SU-DHL-6 (cell line): ENCODE measurements at regions not wholly inside any gene's neighbourhood (a gene's known extent, or its start where the extent isn't known, plus 50 kb on each side); places are given as distances from the start of the nearest gene placed in this dataset.

Experiments used
- H2AFZ ChIP-seq: fragments of 200-600 bp; sonication (generic); 2 replicates; pipeline ENCODE4 v1.6.1; 2014; ENCODE audit warnings: low read depth, mild to moderate bottlenecking, moderate library complexity, mixed read lengths, antibody characterized with exemption, low read length; ENCODE audit not compliant: severe bottlenecking
- H3F3A ChIP-seq: fragments of 200-600 bp; shearing (Covaris generic); 2 replicates; pipeline ENCODE4 v1.6.0; 2016; ENCODE audit warnings: antibody characterized with exemption, mild to moderate bottlenecking; ENCODE audit not compliant: insufficient read depth
- H3K27ac ChIP-seq: fragments of 200-600 bp; sonication (generic); 2 replicates; pipeline ENCODE4 v1.5.1; 2016; ENCODE audit warnings: low read depth, mild to moderate bottlenecking, low read length, moderate library complexity, mixed read lengths
- H3K27me3 ChIP-seq: fragments of 200-600 bp; sonication (generic), shearing (Covaris generic); 2 replicates; pipeline ENCODE4 v1.6.0; 2014; ENCODE audit warnings: mild to moderate bottlenecking, low read length
- H3K36me3 ChIP-seq: fragments of 200-600 bp; sonication (generic); 2 replicates; pipeline ENCODE4 v1.6.1; 2014; ENCODE audit warnings: mild to moderate bottlenecking, low read length, mixed read lengths
- H3K4me2 ChIP-seq: fragments of 300-600, 200-600 bp; shearing (Covaris generic), sonication (generic); 2 replicates; pipeline ENCODE4 v1.6.0; 2014; ENCODE audit warnings: low read length, low read depth, mild to moderate bottlenecking; ENCODE audit not compliant: poor library complexity, severe bottlenecking
- H3K4me3 ChIP-seq: fragments of 200-600 bp; sonication (generic); 2 replicates; pipeline ENCODE4 v1.5.1; 2014; ENCODE audit warnings: antibody characterized with exemption, low read length, mild to moderate bottlenecking, mixed read lengths; ENCODE audit not compliant: insufficient read depth, poor library complexity, severe bottlenecking
- H3K79me2 ChIP-seq: fragments of 200-600 bp; sonication (generic); 2 replicates; pipeline ENCODE4 v1.6.1; 2014; ENCODE audit warnings: mild to moderate bottlenecking, low read length, moderate library complexity; ENCODE audit not compliant: insufficient read depth
- H3K9ac ChIP-seq: fragments of 200-600 bp; sonication (generic); 2 replicates; pipeline ENCODE4 v1.7.0; 2014; ENCODE audit warnings: mild to moderate bottlenecking, low read length
- H3K9me2 ChIP-seq: fragments of 200-600 bp; sonication (generic); replicated peaks from 2 replicates; pipeline ENCODE4 v1.6.1; 2014; ENCODE audit warnings: low read length; ENCODE audit not compliant: insufficient read depth
- H3K9me3 ChIP-seq: fragments of 200-600 bp; sonication (generic); 2 replicates; pipeline ENCODE4 v1.6.1; 2014; ENCODE audit warnings: low read length, mixed read lengths; ENCODE audit not compliant: insufficient read depth
- H4K20me1 ChIP-seq: fragments of 200-600 bp; sonication (generic); 2 replicates; pipeline ENCODE4 v1.6.1; 2014; ENCODE audit warnings: low read depth, mild to moderate bottlenecking, antibody characterized with exemption, low read length, moderate library complexity, mixed read lengths
- EZH2phosphoT487 ChIP-seq: fragments of 200-600 bp; sonication (generic), shearing (Covaris generic); conservative IDR thresholded peaks from 2 replicates; pipeline ENCODE4 v1.6.1; 2018; ENCODE audit warnings: mild to moderate bottlenecking, antibody characterized with exemption, low read length, moderate library complexity, mixed read lengths
- TF ChIP-seq, protein P1 (sequence below): fragments of 200-600 bp; sonication (generic); IDR thresholded peaks from one replicate; pipeline ENCODE4 v1.5.1; 2017; ENCODE audit warnings: antibody characterized with exemption, mild to moderate bottlenecking, low read length, moderate library complexity; ENCODE audit not compliant: insufficient read depth, poor library complexity, severe bottlenecking

DNA sequence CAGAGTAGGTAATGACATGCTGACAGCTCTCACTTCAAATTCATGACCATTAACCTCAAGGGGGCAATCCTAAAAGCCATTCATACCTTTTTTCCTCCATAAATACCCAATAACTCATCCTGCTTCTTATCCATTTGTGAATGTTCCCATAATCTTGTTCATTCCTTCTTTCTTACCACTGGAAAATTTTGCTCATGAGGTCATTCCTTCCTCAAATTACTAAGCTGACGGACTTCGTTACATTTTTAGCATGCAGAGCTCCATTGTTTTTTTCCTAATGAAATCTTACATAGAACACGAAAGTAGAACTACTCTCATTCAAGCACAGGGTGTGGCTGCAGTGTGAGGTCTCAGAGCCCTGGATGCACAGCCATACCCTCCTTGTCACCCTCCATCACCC, 276.5 kb upstream of the DPYD start:
- H3K27me3 ChIP-seq: no peaks in the 10 kb centered on the region
- no peak overlapping the region for H3K4me2 ChIP-seq
- no peaks in the 10 kb centered on the region for H3K9me2 ChIP-seq
- H3K4me3 ChIP-seq: no peak overlapping the region
- no peak overlapping the region for H2AFZ ChIP-seq
- H3K27ac ChIP-seq: no peak overlapping the region
- H3K36me3 ChIP-seq: no peaks in the 10 kb centered on the region
- no peaks in the 10 kb centered on the region for H4K20me1 ChIP-seq
- H3F3A ChIP-seq: no peaks in the 10 kb centered on the region
- TF ChIP-seq, protein P1, sequence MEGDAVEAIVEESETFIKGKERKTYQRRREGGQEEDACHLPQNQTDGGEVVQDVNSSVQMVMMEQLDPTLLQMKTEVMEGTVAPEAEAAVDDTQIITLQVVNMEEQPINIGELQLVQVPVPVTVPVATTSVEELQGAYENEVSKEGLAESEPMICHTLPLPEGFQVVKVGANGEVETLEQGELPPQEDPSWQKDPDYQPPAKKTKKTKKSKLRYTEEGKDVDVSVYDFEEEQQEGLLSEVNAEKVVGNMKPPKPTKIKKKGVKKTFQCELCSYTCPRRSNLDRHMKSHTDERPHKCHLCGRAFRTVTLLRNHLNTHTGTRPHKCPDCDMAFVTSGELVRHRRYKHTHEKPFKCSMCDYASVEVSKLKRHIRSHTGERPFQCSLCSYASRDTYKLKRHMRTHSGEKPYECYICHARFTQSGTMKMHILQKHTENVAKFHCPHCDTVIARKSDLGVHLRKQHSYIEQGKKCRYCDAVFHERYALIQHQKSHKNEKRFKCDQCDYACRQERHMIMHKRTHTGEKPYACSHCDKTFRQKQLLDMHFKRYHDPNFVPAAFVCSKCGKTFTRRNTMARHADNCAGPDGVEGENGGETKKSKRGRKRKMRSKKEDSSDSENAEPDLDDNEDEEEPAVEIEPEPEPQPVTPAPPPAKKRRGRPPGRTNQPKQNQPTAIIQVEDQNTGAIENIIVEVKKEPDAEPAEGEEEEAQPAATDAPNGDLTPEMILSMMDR: no peak
- no peak for TF ChIP-seq EZH2phosphoT487
- H3K9me3 ChIP-seq: no peaks in the 10 kb centered on the region
- H3K79me2 ChIP-seq: no peaks in the 10 kb centered on the region
- H3K9ac ChIP-seq: no peak overlapping the region

DNA sequence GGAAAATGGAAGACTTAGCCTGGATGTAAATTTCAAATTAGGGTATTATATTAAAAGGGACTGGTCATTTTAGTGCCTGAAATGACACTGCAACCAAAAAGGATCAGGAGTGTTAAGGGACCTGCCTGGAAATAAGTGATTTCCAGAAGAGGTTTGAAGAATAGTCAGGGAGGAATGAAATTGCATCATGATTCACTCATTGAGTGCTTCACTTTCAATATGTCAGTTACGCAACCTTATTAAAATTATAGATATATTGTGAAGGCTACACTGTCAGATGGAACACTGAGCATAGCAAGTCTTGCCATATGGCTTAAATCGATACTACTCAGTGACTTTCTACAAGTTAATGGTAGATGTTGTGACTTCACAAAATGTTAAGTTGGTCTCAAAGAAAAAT, 275.2 kb upstream of the DPYD start:
- Histone ChIP-seq H2AFZ (no peak overlapping the region), H3K27ac (no peak overlapping the region), H3K79me2 (no peaks in the 10 kb centered on the region), H4K20me1 (no peaks in the 10 kb centered on the region), H3K9ac (no peak overlapping the region), H3K9me3 (no peaks in the 10 kb centered on the region), H3K4me2 (no peak overlapping the region), H3K27me3 (no peaks in the 10 kb centered on the region), H3K4me3 (no peak overlapping the region), H3K36me3 (no peaks in the 10 kb centered on the region), H3K9me2 (no peaks in the 10 kb centered on the region), H3F3A (no peaks in the 10 kb centered on the region)
- TF ChIP-seq EZH2phosphoT487: no peak
- TF ChIP-seq, protein P1: no peak

DNA sequence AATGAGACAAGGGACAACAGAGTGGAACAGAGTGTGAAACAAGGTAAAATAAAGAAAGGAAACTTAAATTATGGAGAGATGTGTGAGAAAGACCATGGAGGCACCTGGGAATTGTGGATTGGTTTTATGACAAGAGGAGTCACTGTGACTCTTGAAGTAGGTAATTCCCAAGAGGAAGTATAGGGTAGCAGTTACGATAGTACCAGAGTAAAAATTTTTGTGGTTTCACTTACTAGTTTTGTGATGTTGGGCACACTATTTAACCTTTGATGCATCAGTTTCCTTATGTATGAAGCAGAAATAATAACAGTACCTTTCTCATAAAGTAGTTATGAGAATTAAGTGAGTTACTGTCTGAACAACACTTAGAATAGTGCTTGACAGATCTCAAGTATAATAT, 267.9 kb upstream of the DPYD start:
- Histone ChIP-seq H3F3A (no peaks in the 10 kb centered on the region), H3K9me3 (no peaks in the 10 kb centered on the region), H4K20me1 (no peaks in the 10 kb centered on the region), H3K4me2 (no peak overlapping the region), H3K4me3 (no peak overlapping the region), H3K27me3 (no peaks in the 10 kb centered on the region), H3K27ac (no peak overlapping the region), H3K9me2 (no peaks in the 10 kb centered on the region), H3K79me2 (no peaks in the 10 kb centered on the region), H3K9ac (no peak overlapping the region), H2AFZ (no peak overlapping the region), H3K36me3 (no peaks in the 10 kb centered on the region)
- TF ChIP-seq, protein P1: no peak
- TF ChIP-seq EZH2phosphoT487: no peak

DNA sequence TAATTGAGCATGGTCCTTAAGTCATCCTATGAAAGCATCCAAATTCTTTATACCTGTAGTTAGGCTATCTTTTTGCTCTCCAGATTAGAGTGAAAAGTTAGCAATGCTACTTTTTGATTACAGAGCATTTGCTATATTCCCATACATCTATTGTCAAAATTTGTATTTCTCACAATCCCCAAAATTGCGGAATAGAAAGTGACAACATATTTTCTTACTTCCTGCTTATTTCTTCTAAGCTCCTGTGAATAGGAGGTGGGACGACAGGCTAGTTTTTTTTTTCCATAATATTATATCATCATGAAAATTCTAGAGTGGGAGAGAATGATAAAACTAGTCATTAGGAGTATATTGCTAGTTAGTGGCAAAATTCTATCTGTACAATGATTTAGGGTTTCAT, 264.0 kb upstream of the DPYD start:
- no peaks in the 10 kb centered on the region for H3K36me3 ChIP-seq

More for the DNA sequence above, 264.0 kb upstream of the DPYD start:
- no peaks in the 10 kb centered on the region for H3K27me3 ChIP-seq
- no peak overlapping the region for H3K4me3 ChIP-seq
- no peaks in the 10 kb centered on the region for H4K20me1 ChIP-seq
- H2AFZ ChIP-seq: no peak overlapping the region
- no peak overlapping the region for H3K4me2 ChIP-seq
- H3K9ac ChIP-seq: no peak overlapping the region
- no peaks in the 10 kb centered on the region for H3K79me2 ChIP-seq
- H3K9me2 ChIP-seq: no peaks in the 10 kb centered on the region
- H3K9me3 ChIP-seq: no peaks in the 10 kb centered on the region
- TF ChIP-seq, protein P1: no peak
- no peak for TF ChIP-seq EZH2phosphoT487
- no peak overlapping the region for H3K27ac ChIP-seq
- no peaks in the 10 kb centered on the region for H3F3A ChIP-seq
